PFSK-1 (cell line): ENCODE measurements at regions not wholly inside any gene's neighbourhood (a gene's known extent, or its start where the extent isn't known, plus 50 kb on each side); places are given as distances from the start of the nearest gene placed in this dataset.
A peak's percentile ranks its signal among the peaks of the same experiment; 100 is the strongest.

Source experiments
- FOXP2 ChIP-seq: optimal IDR thresholded peaks from 2 replicates; pipeline ENCODE3; 2011; ENCODE audit warnings: borderline replicate concordance, control low read depth, inconsistent platforms; ENCODE audit not compliant: insufficient read depth; ENCODE audit errors: extremely low read length, extremely low read depth
- POLR2AphosphoS5 ChIP-seq: IDR thresholded peaks from 2 replicates; pipeline ENCODE4 v1.6.1; 2012; ENCODE audit warnings: low read depth, mild to moderate bottlenecking, control low read depth, low read length, moderate library complexity
- SIN3A ChIP-seq: IDR thresholded peaks from 2 replicates; pipeline ENCODE4 v1.6.1; 2012; ENCODE audit warnings: mild to moderate bottlenecking, low read length, moderate library complexity, borderline replicate concordance; ENCODE audit not compliant: insufficient read depth
- TAF1 ChIP-seq: IDR thresholded peaks from 2 replicates; pipeline ENCODE4 v1.6.1; 2012; ENCODE audit warnings: low read length, control low read depth, borderline replicate concordance; ENCODE audit not compliant: insufficient read depth
- TF ChIP-seq, protein P1 (sequence below), 2 experiments: IDR thresholded peaks; 2 replicates each; pipeline versions ENCODE4 v1.6.1 to v1.8.0; 2011 to 2012; ENCODE audit warnings: low read depth in 2 of 2, low read length in 2 of 2, control low read depth in 1 of 2, inconsistent platforms in 1 of 2, mild to moderate bottlenecking in 1 of 2, moderate library complexity in 1 of 2; ENCODE audit not compliant: insufficient read depth in 1 of 2

DNA sequence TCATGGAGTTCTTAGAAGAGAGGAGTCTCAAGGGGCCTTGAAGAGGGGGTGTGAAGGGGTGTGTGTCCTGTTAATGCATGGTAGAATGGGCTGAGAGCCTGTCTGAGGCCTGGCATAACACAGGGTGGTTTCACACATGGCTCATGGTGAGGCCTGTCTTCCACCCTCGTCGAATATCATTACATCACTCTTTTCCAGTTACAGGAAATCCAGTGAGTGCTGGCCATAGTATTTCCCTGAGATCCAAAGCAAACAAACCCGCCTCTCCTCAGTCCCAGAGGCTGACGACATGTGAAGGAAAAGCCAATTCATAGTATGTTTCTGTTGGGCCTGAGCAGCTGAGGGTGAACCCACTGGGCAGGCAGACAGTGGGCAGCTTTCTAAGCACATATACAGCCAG is 159.4 kb upstream of the NR3C1 start:
- TF ChIP-seq, protein P1, sequence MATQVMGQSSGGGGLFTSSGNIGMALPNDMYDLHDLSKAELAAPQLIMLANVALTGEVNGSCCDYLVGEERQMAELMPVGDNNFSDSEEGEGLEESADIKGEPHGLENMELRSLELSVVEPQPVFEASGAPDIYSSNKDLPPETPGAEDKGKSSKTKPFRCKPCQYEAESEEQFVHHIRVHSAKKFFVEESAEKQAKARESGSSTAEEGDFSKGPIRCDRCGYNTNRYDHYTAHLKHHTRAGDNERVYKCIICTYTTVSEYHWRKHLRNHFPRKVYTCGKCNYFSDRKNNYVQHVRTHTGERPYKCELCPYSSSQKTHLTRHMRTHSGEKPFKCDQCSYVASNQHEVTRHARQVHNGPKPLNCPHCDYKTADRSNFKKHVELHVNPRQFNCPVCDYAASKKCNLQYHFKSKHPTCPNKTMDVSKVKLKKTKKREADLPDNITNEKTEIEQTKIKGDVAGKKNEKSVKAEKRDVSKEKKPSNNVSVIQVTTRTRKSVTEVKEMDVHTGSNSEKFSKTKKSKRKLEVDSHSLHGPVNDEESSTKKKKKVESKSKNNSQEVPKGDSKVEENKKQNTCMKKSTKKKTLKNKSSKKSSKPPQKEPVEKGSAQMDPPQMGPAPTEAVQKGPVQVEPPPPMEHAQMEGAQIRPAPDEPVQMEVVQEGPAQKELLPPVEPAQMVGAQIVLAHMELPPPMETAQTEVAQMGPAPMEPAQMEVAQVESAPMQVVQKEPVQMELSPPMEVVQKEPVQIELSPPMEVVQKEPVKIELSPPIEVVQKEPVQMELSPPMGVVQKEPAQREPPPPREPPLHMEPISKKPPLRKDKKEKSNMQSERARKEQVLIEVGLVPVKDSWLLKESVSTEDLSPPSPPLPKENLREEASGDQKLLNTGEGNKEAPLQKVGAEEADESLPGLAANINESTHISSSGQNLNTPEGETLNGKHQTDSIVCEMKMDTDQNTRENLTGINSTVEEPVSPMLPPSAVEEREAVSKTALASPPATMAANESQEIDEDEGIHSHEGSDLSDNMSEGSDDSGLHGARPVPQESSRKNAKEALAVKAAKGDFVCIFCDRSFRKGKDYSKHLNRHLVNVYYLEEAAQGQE (IDR thresholded peaks at IDR 0.05; ENCODE audit: insufficient read depth in 1 of 2, low read depth in 2 of 2, low read length in 2 of 2) = peak in 1 of 2 experiments; percentile 74; a peak in 2 of 4 replicates
- TF ChIP-seq TAF1 = no peak
- no peak for TF ChIP-seq FOXP2
- peak; percentile 23; the same call in 1 of the 2 replicates for TF ChIP-seq SIN3A
- TF ChIP-seq POLR2AphosphoS5 = peak; percentile 33; the same call in 1 of the 2 replicates

DNA sequence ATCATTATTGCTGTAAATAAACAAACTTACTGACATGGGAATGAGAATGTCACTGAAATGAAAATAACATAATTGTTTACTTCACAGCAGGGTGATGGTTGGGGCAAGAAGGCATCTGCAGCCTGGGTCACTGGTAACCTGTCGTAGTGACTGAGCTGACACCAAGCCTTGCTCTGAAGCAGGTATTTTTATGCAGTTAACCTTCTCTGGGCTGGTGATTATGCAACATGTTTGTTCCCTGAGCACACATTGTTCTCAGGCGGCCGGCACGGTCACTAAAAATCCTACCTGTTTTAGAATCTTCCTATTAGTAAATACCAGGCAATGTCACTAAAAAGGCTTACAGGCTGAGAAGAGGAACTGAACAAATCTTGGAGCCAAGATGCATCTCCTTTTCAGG is 157.7 kb upstream of the NR3C1 start:
- no peak for TF ChIP-seq FOXP2
- TF ChIP-seq SIN3A = no peak
- no peak for TF ChIP-seq POLR2AphosphoS5
- TF ChIP-seq, protein P1 (IDR thresholded peaks at IDR 0.05; ENCODE audit: insufficient read depth in 1 of 2, low read depth in 2 of 2, low read length in 2 of 2) = no peak
- no peak for TF ChIP-seq TAF1

DNA sequence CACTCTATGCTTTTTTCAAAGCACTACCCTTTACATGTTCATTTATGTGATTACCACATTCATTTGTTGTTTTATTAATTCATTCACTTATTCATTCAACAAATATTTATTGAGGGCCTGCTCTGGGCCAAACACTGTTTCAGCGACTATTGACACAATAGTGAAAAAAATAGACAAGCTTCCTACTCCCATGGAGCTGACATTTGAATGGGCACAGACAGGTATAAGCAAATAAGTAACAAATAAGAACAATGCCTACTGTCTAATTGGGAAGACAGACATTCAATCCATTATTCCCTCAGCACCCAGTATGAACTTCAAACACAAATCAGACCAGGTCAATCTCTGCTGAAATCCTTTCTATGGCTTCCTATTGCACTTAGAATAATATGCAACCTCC is 156.9 kb upstream of the NR3C1 start:
- TF ChIP-seq, protein P1 (IDR thresholded peaks at IDR 0.05; ENCODE audit: insufficient read depth in 1 of 2, low read depth in 2 of 2, low read length in 2 of 2) = no peak
- TF ChIP-seq TAF1 (no peak), POLR2AphosphoS5 (no peak), SIN3A (no peak), FOXP2 (no peak)

DNA sequence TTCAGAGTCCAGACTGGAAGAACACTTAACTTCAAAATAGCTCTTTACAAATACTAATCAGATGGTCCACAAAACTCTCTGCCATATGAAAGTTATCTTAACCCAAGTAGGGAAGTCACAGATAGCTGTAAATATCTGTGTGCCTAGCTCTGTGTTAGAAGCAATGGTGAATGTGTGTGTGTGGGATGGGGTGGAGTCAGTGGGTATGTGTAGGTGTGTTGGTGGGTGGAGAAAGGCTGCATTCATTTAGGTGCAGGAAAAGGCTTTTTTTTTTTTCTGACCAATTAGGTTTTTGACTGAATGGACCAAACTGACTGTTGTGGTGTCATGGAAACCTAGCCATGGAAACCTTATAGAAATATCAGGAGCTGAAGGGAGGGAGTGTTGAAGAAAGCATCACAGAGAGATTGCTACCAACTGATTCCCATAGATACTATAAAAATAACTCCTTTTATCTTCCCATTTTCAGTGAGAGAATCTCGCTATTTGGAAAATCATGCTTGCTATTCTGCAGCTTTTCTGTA is 156.2 kb upstream of the NR3C1 start:
- TF ChIP-seq SIN3A = no peak
- no peak for TF ChIP-seq POLR2AphosphoS5
- TF ChIP-seq, protein P1 (IDR thresholded peaks at IDR 0.05; ENCODE audit: insufficient read depth in 1 of 2, low read depth in 2 of 2, low read length in 2 of 2) = no peak
- no peak for TF ChIP-seq FOXP2

DNA sequence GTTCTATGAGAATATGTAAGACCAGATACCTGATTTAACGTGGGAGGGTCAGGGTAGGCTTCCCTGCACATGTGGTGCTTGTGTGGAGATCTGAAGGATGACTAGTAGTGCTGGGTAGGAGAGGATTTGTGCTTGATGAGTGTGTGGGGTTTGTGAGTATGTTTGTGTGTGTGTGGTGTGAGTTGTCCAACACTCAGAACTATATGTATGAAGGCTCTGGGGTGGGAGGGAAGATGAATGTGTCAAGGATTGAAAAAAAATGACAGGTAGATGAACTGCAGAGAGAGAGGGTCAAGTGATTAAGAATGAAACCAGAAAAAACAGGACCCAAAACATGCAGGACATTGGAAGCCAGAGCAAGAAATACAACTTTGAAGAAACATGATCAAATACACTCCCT is 154.6 kb upstream of the NR3C1 start:
- TF ChIP-seq TAF1 = no peak
- TF ChIP-seq POLR2AphosphoS5 = no peak
- no peak for TF ChIP-seq SIN3A
